Astrocyte (in vitro differentiated cells and primary cell): ENCODE measurements at regions not wholly inside any gene's neighbourhood (a gene's known extent, or its start where the extent isn't known, plus 50 kb on each side); places are given as distances from the start of the nearest gene placed in this dataset.

Experiments
- CTCF ChIP-seq: IDR thresholded peaks from 2 replicates; pipeline ENCODE4 v1.5.1; 2011; ENCODE audit warnings: low read depth, mild to moderate bottlenecking, inconsistent platforms, low read length, moderate library complexity; ENCODE audit not compliant: insufficient read depth
- EZH2 ChIP-seq: IDR thresholded peaks from 2 replicates; pipeline ENCODE4 v1.6.1; 2012; ENCODE audit warnings: mild to moderate bottlenecking, low read length, inconsistent platforms; ENCODE audit not compliant: insufficient read depth

GRCh38 chr10:118491055-118491454 is 104.4 kb downstream of the PRLHR start:
- TF ChIP-seq CTCF (no peak), EZH2 (no peak)
